ENCODE measurements at regions not wholly inside any gene's neighbourhood (a gene's known extent, or its start where the extent isn't known, plus 50 kb on each side); places are given as distances from the start of the nearest gene placed in this dataset.

DNA sequence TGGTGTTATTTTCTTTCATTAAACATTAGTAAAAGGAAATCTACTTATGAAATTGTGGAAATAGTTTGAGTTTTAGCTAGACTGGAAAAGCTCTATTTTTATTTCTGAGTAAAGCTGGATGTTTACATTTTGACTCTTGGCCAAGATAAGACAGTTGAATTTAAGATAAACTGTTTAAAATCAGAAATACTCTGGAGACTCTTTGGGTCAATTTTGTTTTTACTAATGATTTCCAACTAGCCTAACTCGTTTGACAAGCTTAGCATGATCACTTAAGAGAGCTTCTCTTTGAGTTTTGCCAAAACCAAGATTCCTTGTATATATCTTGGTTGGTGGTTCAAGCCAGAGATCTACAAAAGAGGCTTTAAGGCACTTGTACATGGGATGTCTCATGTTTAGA, 724.8 kb upstream of the LUZP2 start:
- H2AFZ ChIP-seq (ENCODE audit: control insufficient read depth, low read length) = no peak overlapping the region
- H3K79me2 ChIP-seq (ENCODE audit: control insufficient read depth, insufficient read depth, low read length) = no peaks in the 10 kb centered on the region
- no peak overlapping the region for H3K9ac ChIP-seq (ENCODE audit: control insufficient read depth, extremely low read depth, insufficient read depth, low read length)
- H4K20me1 ChIP-seq (ENCODE audit: control insufficient read depth, extremely low read depth, insufficient read depth, low read length) = no peaks in the 10 kb centered on the region
- H3K4me3 ChIP-seq (ENCODE audit: control insufficient read depth in 2 of 3, extremely low read depth in 1 of 3, insufficient read depth in 2 of 3, low read depth in 1 of 3, low read length in 3 of 3) = no peak overlapping the region
- no peaks in the 10 kb centered on the region for H3K9me1 ChIP-seq (ENCODE audit: control insufficient read depth, extremely low read depth, insufficient read depth, low read length)
- TF ChIP-seq EZH2 (IDR thresholded peaks at IDR 0.05; ENCODE audit: low read length) = no peak
- TF ChIP-seq, protein P1, sequence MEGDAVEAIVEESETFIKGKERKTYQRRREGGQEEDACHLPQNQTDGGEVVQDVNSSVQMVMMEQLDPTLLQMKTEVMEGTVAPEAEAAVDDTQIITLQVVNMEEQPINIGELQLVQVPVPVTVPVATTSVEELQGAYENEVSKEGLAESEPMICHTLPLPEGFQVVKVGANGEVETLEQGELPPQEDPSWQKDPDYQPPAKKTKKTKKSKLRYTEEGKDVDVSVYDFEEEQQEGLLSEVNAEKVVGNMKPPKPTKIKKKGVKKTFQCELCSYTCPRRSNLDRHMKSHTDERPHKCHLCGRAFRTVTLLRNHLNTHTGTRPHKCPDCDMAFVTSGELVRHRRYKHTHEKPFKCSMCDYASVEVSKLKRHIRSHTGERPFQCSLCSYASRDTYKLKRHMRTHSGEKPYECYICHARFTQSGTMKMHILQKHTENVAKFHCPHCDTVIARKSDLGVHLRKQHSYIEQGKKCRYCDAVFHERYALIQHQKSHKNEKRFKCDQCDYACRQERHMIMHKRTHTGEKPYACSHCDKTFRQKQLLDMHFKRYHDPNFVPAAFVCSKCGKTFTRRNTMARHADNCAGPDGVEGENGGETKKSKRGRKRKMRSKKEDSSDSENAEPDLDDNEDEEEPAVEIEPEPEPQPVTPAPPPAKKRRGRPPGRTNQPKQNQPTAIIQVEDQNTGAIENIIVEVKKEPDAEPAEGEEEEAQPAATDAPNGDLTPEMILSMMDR (optimal IDR thresholded peaks at IDR 0.05 in 1 of 3, IDR thresholded peaks at IDR 0.05 in 1 of 3, conservative IDR thresholded peaks at IDR 0.05 in 1 of 3; ENCODE audit: extremely low read depth in 1 of 3, insufficient read depth in 2 of 3, low read length in 3 of 3) = no peak
- no peaks in the 10 kb centered on the region for H3K9me3 ChIP-seq (ENCODE audit: control insufficient read depth, low read depth, low read length)
- H3K36me3 ChIP-seq (ENCODE audit: control insufficient read depth in 2 of 2, extremely low read depth in 1 of 2, insufficient read depth in 2 of 2, low read length in 2 of 2) = no peaks in the 10 kb centered on the region
- H3K4me1 ChIP-seq (ENCODE audit: control insufficient read depth, extremely low read depth, insufficient read depth, low read length) = no peaks in the 10 kb centered on the region
- no peaks in the 10 kb centered on the region for H3K27me3 ChIP-seq (ENCODE audit: control insufficient read depth, extremely low read depth, insufficient read depth, low read length)
- H3K4me2 ChIP-seq (ENCODE audit: control insufficient read depth, extremely low read depth, insufficient read depth, low read depth, low read length) = no peak overlapping the region
- FAIRE-seq (no peak), DNase-seq (ENCODE audit: low read depth, low spot score) (no peak)
- dilution Hi-C loops (cut with MboI; ENCODE audit: extremely low pct_ligation_motif_present, low sequenced_read_pairs) = no loop called here
- H3K27ac ChIP-seq (ENCODE audit: control insufficient read depth, insufficient read depth, low read length) = no peak overlapping the region

GRCh38 chr11:23778971-23779370, 717.9 kb upstream of the LUZP2 start:
- Histone ChIP-seq H3K4me2 (ENCODE audit: control insufficient read depth, extremely low read depth, insufficient read depth, low read depth, low read length) (no peak overlapping the region), H3K9me1 (ENCODE audit: control insufficient read depth, extremely low read depth, insufficient read depth, low read length) (no peaks in the 10 kb centered on the region), H3K9ac (ENCODE audit: control insufficient read depth, extremely low read depth, insufficient read depth, low read length) (no peak overlapping the region), H3K79me2 (ENCODE audit: control insufficient read depth, insufficient read depth, low read length) (no peaks in the 10 kb centered on the region), H2AFZ (ENCODE audit: control insufficient read depth, low read length) (no peak overlapping the region), H3K36me3 (ENCODE audit: control insufficient read depth in 2 of 2, extremely low read depth in 1 of 2, insufficient read depth in 2 of 2, low read length in 2 of 2) (no peaks in the 10 kb centered on the region), H3K27me3 (ENCODE audit: control insufficient read depth, extremely low read depth, insufficient read depth, low read length) (no peaks in the 10 kb centered on the region), H3K4me1 (ENCODE audit: control insufficient read depth, extremely low read depth, insufficient read depth, low read length) (no peaks in the 10 kb centered on the region), H3K27ac (ENCODE audit: control insufficient read depth, insufficient read depth, low read length) (no peak overlapping the region), H4K20me1 (ENCODE audit: control insufficient read depth, extremely low read depth, insufficient read depth, low read length) (no peaks in the 10 kb centered on the region), H3K9me3 (ENCODE audit: control insufficient read depth, low read depth, low read length) (no peaks in the 10 kb centered on the region), H3K4me3 (ENCODE audit: control insufficient read depth in 2 of 3, extremely low read depth in 1 of 3, insufficient read depth in 2 of 3, low read depth in 1 of 3, low read length in 3 of 3) (no peak overlapping the region)
- dilution Hi-C loops (cut with MboI; ENCODE audit: extremely low pct_ligation_motif_present, low sequenced_read_pairs) = no loop called here
- FAIRE-seq = no peak
- no peak for DNase-seq (ENCODE audit: low read depth, low spot score)
- TF ChIP-seq, protein P1 (optimal IDR thresholded peaks at IDR 0.05 in 1 of 3, IDR thresholded peaks at IDR 0.05 in 1 of 3, conservative IDR thresholded peaks at IDR 0.05 in 1 of 3; ENCODE audit: extremely low read depth in 1 of 3, insufficient read depth in 2 of 3, low read length in 3 of 3) = no peak
- no peak for TF ChIP-seq EZH2 (IDR thresholded peaks at IDR 0.05; ENCODE audit: low read length)
